GM12878 (cell line): ENCODE measurements at regions not wholly inside any gene's neighbourhood (a gene's known extent, or its start where the extent isn't known, plus 50 kb on each side); places are given as distances from the start of the nearest gene placed in this dataset.

ENCODE experiments used
- ATAC-seq: fragments of 200-7000 bp; cut with Tn5 transposase; 3 replicates; pipeline ENCODE4 v1.9.1; 2020; ENCODE audit warnings: mild to moderate bottlenecking, moderate library complexity
- BruUV-seq: library from RNA; stranded (reverse); fragments of 400-500 nt; replicated peaks from 2 replicates; lab custom pipeline; 2021; lab: Mats Ljungman, UMichigan
- CTCF ChIA-PET: fragments of 300-600 bp; sonication (Branson Sonifier 250); formaldehyde crosslinking; extraction: SDS; loops from one replicate; lab custom pipeline; 2021; ENCODE audit warnings: inconsistent platforms; lab: Yijun Ruan, JAX
- POLR2A ChIA-PET: fragments of 350-600 bp; formaldehyde crosslinking; extraction: SDS; loops from one replicate; lab custom pipeline; 2021; ENCODE audit warnings: inconsistent platforms; lab: Charles Lee
- RAD21 ChIA-PET: fragments of 300-600 bp; sonication (Branson Sonifier 250); formaldehyde crosslinking; loops from one replicate; lab custom pipeline; 2023; ENCODE audit warnings: antibody characterized with exemption; ENCODE audit not compliant: unreplicated experiment; lab: Charles Lee
- SMC1A ChIA-PET: fragments of 300-600 bp; sonication (Branson Sonifier 250); formaldehyde crosslinking; loops from one replicate; lab custom pipeline; 2023; ENCODE audit not compliant: unreplicated experiment, uncharacterized antibody; lab: Charles Lee
- DNase-seq: peaks from one replicate; pipeline ENCODE4 v3.0.0-alpha.2; 2011; ENCODE audit warnings: low read depth, low spot score
- FAIRE-seq: peaks from 3 replicates; lab custom pipeline; 2011; peaks lifted over from hg19 to GRCh38; lab: Jason Lieb, UNC
- H2AFZ ChIP-seq: 2 replicates; pipeline ENCODE4 v1.6.0; 2011; ENCODE audit warnings: low read depth, low read length, control low read depth; ENCODE audit not compliant: control insufficient read depth
- H3K27ac ChIP-seq: 2 replicates; pipeline ENCODE4 v1.5.1; 2011; ENCODE audit warnings: control low read depth; ENCODE audit not compliant: control insufficient read depth, insufficient read depth
- H3K27me3 ChIP-seq, 2 experiments: replicated peaks in 1 of 2; 2 replicates each; pipeline versions ENCODE4 v1.6.0 to v1.6.1; 2011; ENCODE audit warnings: low read length in 1 of 2; ENCODE audit not compliant: control insufficient read depth in 2 of 2, insufficient read depth in 2 of 2
- H3K36me3 ChIP-seq, 2 experiments: 2 replicates each; pipeline ENCODE4 v1.5.1; 2011; ENCODE audit warnings: low read length in 1 of 2; ENCODE audit not compliant: control insufficient read depth in 2 of 2, insufficient read depth in 2 of 2
- H3K4me1 ChIP-seq: 2 replicates; pipeline ENCODE4 v1.6.1; 2011; ENCODE audit warnings: mild to moderate bottlenecking, low read length, moderate library complexity, mixed read lengths; ENCODE audit not compliant: control insufficient read depth, insufficient read depth
- H3K4me2 ChIP-seq: 2 replicates; pipeline ENCODE4 v1.6.0; 2011; ENCODE audit warnings: control low read depth; ENCODE audit not compliant: control insufficient read depth, insufficient read depth
- H3K4me3 ChIP-seq: fragments of 200-600 bp; sonication (generic); 2 replicates; pipeline ENCODE4 v1.5.1; 2016
- H3K79me2 ChIP-seq: 2 replicates; pipeline ENCODE4 v1.6.0; 2011; ENCODE audit warnings: low read length; ENCODE audit not compliant: control insufficient read depth, insufficient read depth
- H3K9ac ChIP-seq: 2 replicates; pipeline ENCODE4 v1.8.0; 2011; ENCODE audit warnings: low read length, control low read depth, mixed read lengths; ENCODE audit not compliant: control insufficient read depth, insufficient read depth
- H3K9me3 ChIP-seq: replicated peaks from 3 replicates; pipeline ENCODE4 v1.5.1; 2011; ENCODE audit warnings: mild to moderate bottlenecking, low read length; ENCODE audit not compliant: control insufficient read depth, insufficient read depth
- H4K20me1 ChIP-seq: 2 replicates; pipeline ENCODE4 v1.6.0; 2011; ENCODE audit not compliant: control insufficient read depth, insufficient read depth
- ATF7 ChIP-seq: fragments of 450-650 bp; IDR thresholded peaks from 2 replicates; pipeline ENCODE4 v1.6.1; 2016; ENCODE audit warnings: low read depth, mild to moderate bottlenecking
- EP300 ChIP-seq, 2 experiments: fragments of 150-350 bp in 1 of 2; IDR thresholded peaks; 2 replicates each; pipeline ENCODE4 v1.6.1; 2011 to 2012; ENCODE audit warnings: low read depth in 2 of 2, low read length in 2 of 2, borderline replicate concordance in 1 of 2, improper control_type of control experiment in 1 of 2, inconsistent platforms in 1 of 2; ENCODE audit not compliant: control insufficient read depth in 1 of 2
- MEF2B ChIP-seq: fragments of 450-650 bp; IDR thresholded peaks from 2 replicates; pipeline ENCODE4 v1.6.1; 2018; ENCODE audit warnings: mild to moderate bottlenecking, moderate library complexity; ENCODE audit not compliant: partially characterized antibody, poor library complexity, severe bottlenecking
- NR2F1 ChIP-seq: fragments of 450-650 bp; conservative IDR thresholded peaks from 2 replicates; pipeline ENCODE4 v1.6.1; 2017; ENCODE audit warnings: mild to moderate bottlenecking
- RBBP5 ChIP-seq: fragments of 200-600 bp; sonication (generic); conservative IDR thresholded peaks from 2 replicates; pipeline ENCODE4 v1.6.1; 2016
- RELA ChIP-seq: fragments of 450-650 bp; IDR thresholded peaks from 2 replicates; pipeline ENCODE4 v1.8.0; 2014; ENCODE audit warnings: borderline replicate concordance; ENCODE audit not compliant: partially characterized antibody
- SMARCA5 ChIP-seq: fragments of 450-650 bp; IDR thresholded peaks from 2 replicates; pipeline ENCODE4 v1.6.1; 2017; ENCODE audit warnings: mild to moderate bottlenecking
- USF2 ChIP-seq: IDR thresholded peaks from 2 replicates; pipeline ENCODE4 v1.6.1; 2011; ENCODE audit warnings: low read depth, low read length, improper control_type of control experiment, borderline replicate concordance
- WGBS: methylation state at CpG from one replicate; pipeline ENCODE4 v1.1.6; 2016; ENCODE audit warnings: low lambda C conversion rate; ENCODE audit not compliant: insufficient replicate concordance, insufficient coverage; ENCODE audit errors: missing lambda C conversion rate; 5-methylcytosine and 5-hydroxymethylcytosine counted together
- in situ Hi-C: fragments of 300-500 bp; cut with MboI; formaldehyde crosslinking; loops from 9 replicates; pipeline ENCODE4 v1.14.3; 2018; ENCODE audit warnings: mixed read lengths
- intact Hi-C: fragments of 100-400 bp; cut with micrococcal nuclease; formaldehyde crosslinking; loops from one replicate; pipeline ENCODE4 v1.14.2; 2022; ENCODE audit not compliant: unreplicated experiment
- TF ChIP-seq, protein P1 (sequence below): fragments of 450-650 bp; IDR thresholded peaks from 2 replicates; pipeline ENCODE4 v1.6.1; 2017; ENCODE audit warnings: mild to moderate bottlenecking, low read depth, inconsistent platforms; ENCODE audit not compliant: poor library complexity, severe bottlenecking

DNA sequence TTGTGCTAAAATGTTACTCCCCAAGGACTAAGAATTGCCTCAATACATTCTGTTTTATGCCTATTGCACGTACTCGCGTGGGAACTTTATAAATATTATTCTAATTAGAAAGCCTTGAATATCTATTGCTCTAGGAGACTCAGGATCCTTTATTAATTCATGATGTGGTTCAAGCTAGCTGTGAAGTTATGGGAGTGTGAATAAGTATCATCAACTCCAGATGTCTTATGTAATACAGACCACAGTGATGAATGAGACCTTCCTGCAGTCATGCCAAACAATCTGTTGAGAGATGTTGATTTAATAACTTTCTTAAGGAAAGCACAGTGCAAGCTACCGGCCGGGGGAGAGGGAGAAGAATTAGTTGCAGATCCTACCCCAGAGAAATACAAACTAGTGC, 519.2 kb upstream of the ZP4 start:
- ChIA-PET POLR2A (no interaction called here), RAD21 (no interaction called here), CTCF (no interaction called here), SMC1A (no interaction called here)
- H3K27ac ChIP-seq: no peak overlapping the region
- WGBS: 89% methylated on average over 5 of the region's 5 CpGs
- no peak overlapping the region for H3K4me3 ChIP-seq
- H2AFZ ChIP-seq: no peak overlapping the region
- no peaks in the 10 kb centered on the region for H3K27me3 ChIP-seq
- no peaks in the 10 kb centered on the region; the same call in 2 of the 3 replicates for H3K9me3 ChIP-seq
- no peak overlapping the region for H3K4me2 ChIP-seq
- H4K20me1 ChIP-seq: no peaks in the 10 kb centered on the region
- BruUV-seq: no TSS peak
- ATAC-seq (no peak), DNase-seq (no peak), FAIRE-seq (no peak)
- TF ChIP-seq NR2F1: no peak
- no peak for TF ChIP-seq RELA
- no peak for TF ChIP-seq ATF7
- TF ChIP-seq, protein P1, sequence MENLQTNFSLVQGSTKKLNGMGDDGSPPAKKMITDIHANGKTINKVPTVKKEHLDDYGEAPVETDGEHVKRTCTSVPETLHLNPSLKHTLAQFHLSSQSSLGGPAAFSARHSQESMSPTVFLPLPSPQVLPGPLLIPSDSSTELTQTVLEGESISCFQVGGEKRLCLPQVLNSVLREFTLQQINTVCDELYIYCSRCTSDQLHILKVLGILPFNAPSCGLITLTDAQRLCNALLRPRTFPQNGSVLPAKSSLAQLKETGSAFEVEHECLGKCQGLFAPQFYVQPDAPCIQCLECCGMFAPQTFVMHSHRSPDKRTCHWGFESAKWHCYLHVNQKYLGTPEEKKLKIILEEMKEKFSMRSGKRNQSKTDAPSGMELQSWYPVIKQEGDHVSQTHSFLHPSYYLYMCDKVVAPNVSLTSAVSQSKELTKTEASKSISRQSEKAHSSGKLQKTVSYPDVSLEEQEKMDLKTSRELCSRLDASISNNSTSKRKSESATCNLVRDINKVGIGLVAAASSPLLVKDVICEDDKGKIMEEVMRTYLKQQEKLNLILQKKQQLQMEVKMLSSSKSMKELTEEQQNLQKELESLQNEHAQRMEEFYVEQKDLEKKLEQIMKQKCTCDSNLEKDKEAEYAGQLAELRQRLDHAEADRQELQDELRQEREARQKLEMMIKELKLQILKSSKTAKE: no peak
- TF ChIP-seq SMARCA5: no peak
- H3K36me3 ChIP-seq: no peaks in the 10 kb centered on the region
- in situ Hi-C loops: no loop called here
- H3K4me1 ChIP-seq: no peaks in the 10 kb centered on the region
- intact Hi-C loops: no loop called here
- no peak overlapping the region for H3K9ac ChIP-seq
- no peaks in the 10 kb centered on the region for H3K79me2 ChIP-seq

GRCh38 chr1:238409191-238409850, 518.6 kb upstream of the ZP4 start:
- intact Hi-C loops: no loop called here
- in situ Hi-C loops: no loop called here

More at GRCh38 chr1:238409191-238409850, 518.6 kb upstream of the ZP4 start:
- ATAC-seq: no peak
- no peaks in the 10 kb centered on the region; the same call in 2 of the 3 replicates for H3K9me3 ChIP-seq
- TF ChIP-seq RBBP5 (no peak), MEF2B (no peak), EP300 (IDR thresholded peaks at IDR 0.05; ENCODE audit: borderline replicate concordance in 1 of 2, control insufficient read depth in 1 of 2, low read depth in 2 of 2, low read length in 2 of 2) (no peak), USF2 (no peak)
- TF ChIP-seq, all 136 proteins: peak for 0
- no peak overlapping the region for H2AFZ ChIP-seq
- FAIRE-seq: no peak
- no peak overlapping the region for H3K9ac ChIP-seq
- no peaks in the 10 kb centered on the region for H3K36me3 ChIP-seq
- DNase-seq: no peak
- ChIA-PET POLR2A (no interaction called here), CTCF (no interaction called here), SMC1A (no interaction called here), RAD21 (no interaction called here)
- H3K4me3 ChIP-seq: no peak overlapping the region
- 3% methylated on average over 3 of the region's 3 CpGs for WGBS
- no peak overlapping the region for H3K27ac ChIP-seq
- H3K4me2 ChIP-seq: no peak overlapping the region
- no peaks in the 10 kb centered on the region for H4K20me1 ChIP-seq
- H3K27me3 ChIP-seq: no peaks in the 10 kb centered on the region
- no TSS peak for BruUV-seq
- no peaks in the 10 kb centered on the region for H3K79me2 ChIP-seq
- no peaks in the 10 kb centered on the region for H3K4me1 ChIP-seq
